HG03045 (cell line): ENCODE measurements at regions not wholly inside any gene's neighbourhood (a gene's known extent, or its start where the extent isn't known, plus 50 kb on each side); places are given as distances from the start of the nearest gene placed in this dataset.
"Not testable (repeated sequence)": the region's sequence is repeated elsewhere in the genome, so short reads cannot be mapped to it uniquely, and the experiment has no call there.

Experiments
- ATAC-seq: cut with Tn5 transposase; IDR thresholded peaks from one replicate; pipeline ENCODE4 v1.9.1; 2021; ENCODE audit warnings: mild to moderate bottlenecking, moderate library complexity; ENCODE audit not compliant: unreplicated experiment

DNA sequence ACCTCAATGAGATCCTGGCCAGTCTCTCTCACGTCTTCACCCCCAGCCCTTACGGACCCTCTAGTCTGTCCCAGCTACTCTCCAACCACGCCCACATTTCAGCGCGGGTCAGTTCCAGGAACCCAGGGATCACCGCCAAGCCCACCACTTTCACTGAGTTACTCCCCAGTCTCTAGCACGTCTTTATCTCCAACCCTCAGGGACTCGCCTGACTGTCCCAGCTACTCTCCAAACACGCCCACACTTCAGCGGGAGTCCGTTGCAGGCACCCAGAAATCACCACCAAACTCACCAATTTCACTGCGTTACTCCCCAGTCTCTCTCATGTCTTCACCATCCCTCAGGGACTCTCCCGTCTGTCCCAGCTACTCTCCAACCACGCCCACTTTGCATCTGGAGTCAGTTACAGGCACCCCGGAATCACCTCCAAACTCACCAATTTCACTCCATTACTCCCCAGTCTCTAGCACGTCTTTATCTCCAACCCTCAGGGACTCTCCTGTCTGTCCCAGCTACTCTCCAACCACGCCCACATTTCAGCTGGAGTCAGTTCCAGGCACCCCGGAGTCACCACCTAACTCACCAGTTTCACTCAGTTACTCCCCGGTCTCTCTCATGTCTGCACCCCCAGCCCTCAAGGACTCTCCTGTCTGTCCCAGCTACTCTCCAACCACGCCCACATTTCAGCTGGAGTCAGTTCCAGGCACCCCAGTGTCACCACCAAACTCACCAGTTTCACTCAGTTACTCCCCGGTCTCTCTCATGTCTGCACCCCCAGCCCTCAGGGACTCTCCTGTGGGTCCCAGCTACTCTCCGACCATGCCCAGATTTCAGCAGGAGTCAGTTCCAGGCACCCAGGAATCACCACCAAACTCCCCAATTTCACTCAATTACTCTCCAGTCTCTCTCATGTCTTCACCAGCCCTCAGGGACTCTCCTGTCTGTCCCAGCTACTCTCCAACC, 336.8 kb downstream of the CWH43 start:
- not testable (repeated sequence) for ATAC-seq

DNA sequence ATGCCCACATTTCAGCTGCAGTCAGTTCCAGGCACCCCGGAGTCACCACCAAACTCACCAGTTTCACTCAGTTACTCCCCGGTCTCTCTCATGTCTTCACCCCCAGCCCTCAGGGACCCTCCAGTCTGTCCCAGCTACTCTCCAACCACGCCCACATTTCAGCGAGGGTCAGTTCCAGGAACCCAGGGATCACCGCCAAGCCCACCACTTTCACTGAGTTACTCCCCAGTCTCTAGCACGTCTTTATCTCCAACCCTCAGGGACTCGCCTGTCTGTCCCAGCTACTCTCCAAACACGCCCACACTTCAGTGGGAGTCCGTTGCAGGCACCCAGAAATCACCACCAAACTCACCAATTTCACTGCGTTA, 337.5 kb downstream of the CWH43 start:
- ATAC-seq = not testable (repeated sequence)
